HCT116 (cell line): ENCODE measurements at regions not wholly inside any gene's neighbourhood (a gene's known extent, or its start where the extent isn't known, plus 50 kb on each side); places are given as distances from the start of the nearest gene placed in this dataset.

Experiments
- ATAC-seq: fragments of 200-7000 bp; cut with Tn5 transposase; 2 replicates; pipeline ENCODE4 v1.9.1; 2020; ENCODE audit warnings: mild to moderate bottlenecking, moderate library complexity
- BruUV-seq: library from RNA; stranded (reverse); fragments of 400-500 nt; replicated peaks from 2 replicates; lab custom pipeline; 2021; lab: Mats Ljungman, UMichigan
- CTCF ChIA-PET: fragments of 300-600 bp; sonication (Branson Sonifier 250); formaldehyde crosslinking; loops from one replicate; lab custom pipeline; 2021; ENCODE audit warnings: antibody characterized with exemption; lab: Charles Lee
- POLR2A ChIA-PET: fragments of 300-600, 350-600 bp; sonication (Branson Sonifier 250); formaldehyde crosslinking; loops from one replicate; lab custom pipeline; 2021; ENCODE audit warnings: antibody characterized with exemption; lab: Charles Lee
- RAD21 ChIA-PET, 2 experiments: fragments of 300-600 bp; sonication (Branson Sonifier 250); formaldehyde crosslinking; loops; one replicate each; lab custom pipeline; 2023; ENCODE audit warnings: low total read pairs in 2 of 2; ENCODE audit not compliant: uncharacterized antibody in 2 of 2, unreplicated experiment in 2 of 2, low non-redundant PET in 1 of 2; lab: Charles Lee
- DNase-seq: peaks from one replicate; pipeline ENCODE4 v3.0.0-alpha.2; 2010; ENCODE audit warnings: low read depth, low spot score
- H2AFZ ChIP-seq: fragments of 200-600 bp; shearing (Covaris generic), sonication (generic); 2 replicates; pipeline ENCODE4 v1.6.1; 2017; ENCODE audit warnings: low read depth, mixed run types, mixed read lengths, antibody characterized with exemption, low read length; ENCODE audit not compliant: poor library complexity, severe bottlenecking
- H3K27ac ChIP-seq: 2 replicates; pipeline ENCODE4 v1.5.1; 2012; ENCODE audit warnings: low read depth, low read length
- H3K27me3 ChIP-seq: fragments of 200-600 bp; sonication (generic); 2 replicates; pipeline ENCODE4 v1.6.1; 2016; ENCODE audit warnings: mixed run types, low read length, mixed read lengths; ENCODE audit not compliant: insufficient read depth
- H3K36me3 ChIP-seq, 2 experiments: fragments of 200-500 bp in 1 of 2; fragments of 200-600 bp in 1 of 2; sonication (Bioruptor generic) in 1 of 2; sonication (generic) in 1 of 2; 2 replicates each; pipeline versions ENCODE4 v1.5.1 to v1.6.1; 2014 to 2016; ENCODE audit warnings: low read length in 2 of 2, inconsistent platforms in 1 of 2, mixed read lengths in 1 of 2, mixed run types in 1 of 2; ENCODE audit not compliant: insufficient read depth in 2 of 2, control insufficient read depth in 1 of 2
- H3K4me1 ChIP-seq, 2 experiments: fragments of 200-600 bp in 1 of 2; sonication (generic) in 1 of 2; 2 replicates each; pipeline versions ENCODE4 v1.5.1 to v1.6.1; 2012 to 2017; ENCODE audit warnings: low read length in 2 of 2, inconsistent platforms in 1 of 2, mild to moderate bottlenecking in 1 of 2, mixed read lengths in 1 of 2, mixed run types in 1 of 2, moderate library complexity in 1 of 2; ENCODE audit not compliant: insufficient read depth in 2 of 2, control insufficient read depth in 1 of 2
- H3K4me2 ChIP-seq: fragments of 200-600 bp; sonication (generic); 2 replicates; pipeline ENCODE4 v1.6.1; 2017; ENCODE audit warnings: mixed run types, low read length, mixed read lengths
- H3K4me3 ChIP-seq, 2 experiments: fragments of 200-600 bp in 1 of 2; sonication (generic) in 1 of 2; replicated peaks in 1 of 2; 2 replicates each; pipeline ENCODE4 v1.5.1; 2011 to 2016; ENCODE audit warnings: low read length in 2 of 2, control low read depth in 1 of 2, low read depth in 1 of 2, mild to moderate bottlenecking in 1 of 2, mixed read lengths in 1 of 2, mixed run types in 1 of 2
- H3K79me2 ChIP-seq: fragments of 200-600 bp; sonication (generic); 2 replicates; pipeline ENCODE4 v1.6.1; 2017; ENCODE audit warnings: mild to moderate bottlenecking, mixed run types, low read length, moderate library complexity, mixed read lengths; ENCODE audit not compliant: insufficient read depth
- H3K9ac ChIP-seq: fragments of 200-600 bp; sonication (generic); 2 replicates; pipeline ENCODE4 v1.6.1; 2016; ENCODE audit warnings: low read length, mixed read lengths
- H3K9me2 ChIP-seq: fragments of 200-600 bp; sonication (generic), shearing (Covaris generic); 2 replicates; pipeline ENCODE4 v1.6.1; 2017; ENCODE audit warnings: mixed run types, mild to moderate bottlenecking, moderate library complexity; ENCODE audit not compliant: insufficient read depth
- H3K9me3 ChIP-seq, 2 experiments: fragments of 200-500 bp in 1 of 2; fragments of 200-600 bp in 1 of 2; sonication (Bioruptor generic) in 1 of 2; sonication (generic) in 1 of 2; 2 replicates each; pipeline ENCODE4 v1.6.1; 2014 to 2017; ENCODE audit warnings: low read length in 2 of 2, mixed read lengths in 2 of 2, inconsistent platforms in 1 of 2, low read depth in 1 of 2, mild to moderate bottlenecking in 1 of 2, mixed run types in 1 of 2, moderate library complexity in 1 of 2; ENCODE audit not compliant: control insufficient read depth in 1 of 2, insufficient read depth in 1 of 2
- H4K20me1 ChIP-seq: fragments of 200-600 bp; sonication (generic), shearing (Covaris generic); 2 replicates; pipeline ENCODE4 v1.6.1; 2017; ENCODE audit warnings: mixed run types, mild to moderate bottlenecking, moderate library complexity; ENCODE audit not compliant: insufficient read depth
- JUND ChIP-seq: IDR thresholded peaks from 2 replicates; pipeline ENCODE4 v1.6.1; 2012
- RAD21 ChIP-seq: IDR thresholded peaks from 2 replicates; pipeline ENCODE4 v1.6.1; 2012; ENCODE audit warnings: low read depth, mild to moderate bottlenecking
- REST ChIP-seq: IDR thresholded peaks from 2 replicates; pipeline ENCODE4 v1.6.1; 2012; ENCODE audit warnings: low read depth
- SP1 ChIP-seq: IDR thresholded peaks from 2 replicates; pipeline ENCODE4 v1.6.1; 2012; ENCODE audit warnings: low read depth
- SRF ChIP-seq: IDR thresholded peaks from 2 replicates; pipeline ENCODE4 v1.6.1; 2012; ENCODE audit warnings: low read depth
- ZBTB33 ChIP-seq: IDR thresholded peaks from 2 replicates; pipeline ENCODE4 v1.6.1; 2011; ENCODE audit warnings: mild to moderate bottlenecking, low read length, moderate library complexity; ENCODE audit not compliant: insufficient replicate concordance; ENCODE audit errors: extremely low read depth
- ZFX ChIP-seq: fragments of 450-650 bp; IDR thresholded peaks from 2 replicates; pipeline ENCODE4 v1.6.1; 2017
- ZNF274 ChIP-seq: fragments of 200-500 bp; sonication (Bioruptor generic); IDR thresholded peaks from 2 replicates; pipeline ENCODE4 v1.6.1; 2014; ENCODE audit warnings: mild to moderate bottlenecking, low read depth, low read length, inconsistent platforms
- intact Hi-C: fragments of 100-400 bp; cut with micrococcal nuclease; formaldehyde crosslinking; loops from 2 replicates; pipeline ENCODE4 v1.10.0; 2022
- TF ChIP-seq, protein P1 (sequence below): IDR thresholded peaks from 2 replicates; pipeline ENCODE4 v1.6.1; 2012

GRCh38 chr5:165739079-165739741 lies 2233.8 kb downstream of the MAT2B start:
- Histone ChIP-seq H3K36me3 (no peaks in the 10 kb centered on the region; a peak in 1 of 4 replicates), H2AFZ (no peak overlapping the region), H3K4me2 (no peak overlapping the region), H3K27ac (no peak overlapping the region), H3K27me3 (no peaks in the 10 kb centered on the region), H4K20me1 (no peaks in the 10 kb centered on the region), H3K9ac (no peak overlapping the region), H3K4me1 (no peaks in the 10 kb centered on the region), H3K9me2 (no peaks in the 10 kb centered on the region), H3K79me2 (no peaks in the 10 kb centered on the region), H3K4me3 (no peak overlapping the region), H3K9me3 (peaks cover 3 to 24% of the 10 kb centered on the region in 2 experiments; a peak in 3 of 4 replicates)
- intact Hi-C loops, result no loop called here
- ChIA-PET CTCF (no interaction called here), RAD21 (no interaction called here), POLR2A (no interaction called here)
- TF ChIP-seq ZNF274 (no peak), SP1 (no peak)
- TF ChIP-seq, protein P1, sequence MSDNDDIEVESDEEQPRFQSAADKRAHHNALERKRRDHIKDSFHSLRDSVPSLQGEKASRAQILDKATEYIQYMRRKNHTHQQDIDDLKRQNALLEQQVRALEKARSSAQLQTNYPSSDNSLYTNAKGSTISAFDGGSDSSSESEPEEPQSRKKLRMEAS, result no peak
- no peak for DNase-seq
- ATAC-seq, result no peak
- no TSS peak for BruUV-seq

GRCh38 chr5:165757791-165758190 lies 2252.4 kb downstream of the MAT2B start:
- ATAC-seq (no peak), DNase-seq (no peak)
- POLR2A ChIA-PET, result no interaction called here
- Histone ChIP-seq H3K9me2 (no peaks in the 10 kb centered on the region), H3K27ac (no peak overlapping the region), H3K9me3 (peaks cover 13% of the 10 kb centered on the region in 2 experiments), H3K36me3 (no peaks in the 10 kb centered on the region), H3K4me1 (no peaks in the 10 kb centered on the region), H3K27me3 (no peaks in the 10 kb centered on the region), H3K9ac (no peak overlapping the region), H3K79me2 (no peaks in the 10 kb centered on the region), H2AFZ (no peak overlapping the region), H4K20me1 (no peaks in the 10 kb centered on the region), H3K4me3 (no peak overlapping the region), H3K4me2 (no peak overlapping the region)
- CTCF ChIA-PET, result no interaction called here
- no peak for TF ChIP-seq JUND
- no peak for TF ChIP-seq SRF
- no peak for TF ChIP-seq RAD21
- TF ChIP-seq REST, result no peak
- TF ChIP-seq ZBTB33, result no peak
- TF ChIP-seq ZFX, result no peak
- BruUV-seq, result no TSS peak
- intact Hi-C loops, result no loop called here
- RAD21 ChIA-PET, result no interaction called here
